GM12875 (cell line): ENCODE measurements at regions not wholly inside any gene's neighbourhood (a gene's known extent, or its start where the extent isn't known, plus 50 kb on each side); places are given as distances from the start of the nearest gene placed in this dataset.
"Not testable (repeated sequence)": the region's sequence is repeated elsewhere in the genome, so short reads cannot be mapped to it uniquely, and the experiment has no call there.

ENCODE experiments used
- H3K4me3 ChIP-seq: one replicate; pipeline ENCODE4 v1.5.1; 2011; ENCODE audit warnings: low read depth, low read length, control low read depth
- TF ChIP-seq, protein P1 (sequence below): IDR thresholded peaks from 2 replicates; pipeline ENCODE4 v1.5.1; 2011; ENCODE audit warnings: low read depth, mild to moderate bottlenecking, control low read depth, inconsistent platforms, low read length, moderate library complexity, borderline replicate concordance; ENCODE audit not compliant: insufficient read depth

DNA sequence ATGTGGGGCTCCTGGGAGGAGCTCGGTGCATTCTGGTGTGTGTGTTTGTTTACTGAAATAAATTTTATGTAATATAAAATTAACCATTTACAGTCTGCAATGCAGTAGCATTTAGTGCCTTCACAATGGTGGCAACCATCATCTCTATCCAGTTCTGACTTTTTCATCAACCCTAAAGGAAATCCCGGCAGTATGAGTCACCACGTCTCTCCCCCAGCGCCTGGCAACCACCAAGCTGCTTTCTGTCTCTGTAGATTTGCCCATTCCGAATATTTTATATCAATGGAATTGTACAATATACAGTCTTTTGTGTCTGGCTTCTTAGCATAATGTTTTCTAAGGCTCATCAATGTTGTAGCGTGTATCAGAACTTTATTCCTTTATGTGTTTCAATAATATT, 300.5 kb downstream of the MIAT start:
- TF ChIP-seq, protein P1, sequence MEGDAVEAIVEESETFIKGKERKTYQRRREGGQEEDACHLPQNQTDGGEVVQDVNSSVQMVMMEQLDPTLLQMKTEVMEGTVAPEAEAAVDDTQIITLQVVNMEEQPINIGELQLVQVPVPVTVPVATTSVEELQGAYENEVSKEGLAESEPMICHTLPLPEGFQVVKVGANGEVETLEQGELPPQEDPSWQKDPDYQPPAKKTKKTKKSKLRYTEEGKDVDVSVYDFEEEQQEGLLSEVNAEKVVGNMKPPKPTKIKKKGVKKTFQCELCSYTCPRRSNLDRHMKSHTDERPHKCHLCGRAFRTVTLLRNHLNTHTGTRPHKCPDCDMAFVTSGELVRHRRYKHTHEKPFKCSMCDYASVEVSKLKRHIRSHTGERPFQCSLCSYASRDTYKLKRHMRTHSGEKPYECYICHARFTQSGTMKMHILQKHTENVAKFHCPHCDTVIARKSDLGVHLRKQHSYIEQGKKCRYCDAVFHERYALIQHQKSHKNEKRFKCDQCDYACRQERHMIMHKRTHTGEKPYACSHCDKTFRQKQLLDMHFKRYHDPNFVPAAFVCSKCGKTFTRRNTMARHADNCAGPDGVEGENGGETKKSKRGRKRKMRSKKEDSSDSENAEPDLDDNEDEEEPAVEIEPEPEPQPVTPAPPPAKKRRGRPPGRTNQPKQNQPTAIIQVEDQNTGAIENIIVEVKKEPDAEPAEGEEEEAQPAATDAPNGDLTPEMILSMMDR: no peak
- H3K4me3 ChIP-seq: no peak overlapping the region

DNA sequence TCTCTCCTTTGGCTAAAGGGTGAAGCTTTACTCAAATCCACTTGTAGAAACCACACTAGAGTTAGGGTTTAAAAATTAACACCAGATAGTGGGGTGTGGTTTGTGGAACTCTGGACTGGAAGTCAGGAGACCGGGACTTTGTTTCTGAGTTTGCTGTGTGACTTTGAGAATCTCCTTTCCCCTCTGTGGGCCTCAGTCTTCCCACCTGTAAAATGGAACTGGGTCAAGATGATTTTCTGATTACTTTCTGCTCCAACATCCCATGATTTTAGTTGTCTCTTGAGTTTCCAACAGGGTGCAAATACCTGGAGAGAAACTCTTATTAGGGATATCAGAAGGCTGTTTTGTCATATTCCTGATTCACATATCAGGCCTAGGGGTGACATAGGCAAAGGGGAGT, 301.0 kb downstream of the MIAT start:
- TF ChIP-seq, protein P1: no peak
- H3K4me3 ChIP-seq: no peak overlapping the region

DNA sequence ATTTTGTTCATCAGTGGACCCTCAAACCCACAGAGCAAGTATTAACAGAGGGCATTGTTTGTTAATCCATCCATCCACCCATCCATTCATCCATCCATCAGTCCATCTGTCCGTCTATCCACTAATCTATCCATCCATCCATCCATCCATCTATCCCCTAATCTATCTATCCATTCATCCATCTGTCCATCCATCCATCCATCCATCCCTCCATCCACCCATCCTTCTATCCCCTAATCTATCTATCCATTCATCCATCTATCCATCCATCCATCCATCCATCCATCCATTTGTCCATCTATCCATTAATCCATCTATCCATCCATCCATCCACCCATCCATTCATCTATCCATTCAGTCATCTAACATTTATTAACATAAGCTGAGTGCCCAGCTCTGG, 307.3 kb downstream of the MIAT start:
- no peak overlapping the region for H3K4me3 ChIP-seq
- TF ChIP-seq, protein P1: no peak

DNA sequence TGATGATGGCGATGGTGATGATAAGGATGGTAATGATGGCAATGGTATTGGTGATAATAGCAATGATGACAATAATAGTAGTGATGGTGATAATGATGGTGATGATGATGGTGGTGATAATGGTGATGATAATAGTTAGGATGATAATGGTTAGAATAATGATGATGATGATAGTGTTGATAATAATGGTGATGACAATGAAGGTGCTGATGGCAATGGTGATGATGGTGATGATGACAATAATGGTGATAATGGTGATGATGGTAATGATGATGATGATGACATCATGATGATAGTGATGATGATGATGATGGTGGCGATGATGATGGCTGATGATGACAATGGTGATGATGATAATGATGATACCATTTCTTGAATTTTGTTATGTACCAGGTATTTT, 309.9 kb downstream of the MIAT start:
- TF ChIP-seq, protein P1: no peak

DNA sequence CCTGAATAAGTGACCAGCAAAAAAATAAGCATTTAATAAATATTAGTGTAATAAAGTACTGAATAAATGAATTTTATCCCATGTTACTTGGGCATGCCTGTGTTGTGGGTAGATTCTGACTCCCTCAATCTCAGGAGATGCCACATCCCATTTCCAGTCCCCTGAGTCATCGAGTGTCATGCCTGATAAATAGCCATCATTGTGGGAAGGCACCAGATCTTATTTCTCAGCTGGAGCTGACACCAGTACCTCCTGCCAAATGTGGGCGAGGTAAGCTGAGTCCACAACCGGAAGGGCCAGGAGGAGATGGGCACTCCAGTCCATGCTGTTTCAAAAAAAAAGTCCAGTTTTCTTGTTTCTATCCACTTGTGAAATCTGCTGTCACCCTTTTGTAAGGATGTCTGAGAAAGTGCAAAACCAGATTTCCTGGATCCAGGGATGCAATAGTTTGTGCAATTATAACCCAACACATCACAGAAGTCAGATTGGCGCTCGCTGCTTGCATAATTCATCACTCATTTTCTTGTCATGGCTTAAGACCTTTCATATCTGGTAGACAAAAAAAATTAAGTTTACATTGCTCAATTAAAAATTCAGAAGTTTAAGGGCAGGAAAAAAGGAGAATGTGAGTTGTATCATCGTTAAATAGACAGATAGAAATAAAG, 311.6 kb downstream of the MIAT start:
- no peak overlapping the region for H3K4me3 ChIP-seq
- TF ChIP-seq, protein P1: no peak

More for the DNA sequence above, 309.9 kb downstream of the MIAT start:
- H3K4me3 ChIP-seq: no peak overlapping the region

DNA sequence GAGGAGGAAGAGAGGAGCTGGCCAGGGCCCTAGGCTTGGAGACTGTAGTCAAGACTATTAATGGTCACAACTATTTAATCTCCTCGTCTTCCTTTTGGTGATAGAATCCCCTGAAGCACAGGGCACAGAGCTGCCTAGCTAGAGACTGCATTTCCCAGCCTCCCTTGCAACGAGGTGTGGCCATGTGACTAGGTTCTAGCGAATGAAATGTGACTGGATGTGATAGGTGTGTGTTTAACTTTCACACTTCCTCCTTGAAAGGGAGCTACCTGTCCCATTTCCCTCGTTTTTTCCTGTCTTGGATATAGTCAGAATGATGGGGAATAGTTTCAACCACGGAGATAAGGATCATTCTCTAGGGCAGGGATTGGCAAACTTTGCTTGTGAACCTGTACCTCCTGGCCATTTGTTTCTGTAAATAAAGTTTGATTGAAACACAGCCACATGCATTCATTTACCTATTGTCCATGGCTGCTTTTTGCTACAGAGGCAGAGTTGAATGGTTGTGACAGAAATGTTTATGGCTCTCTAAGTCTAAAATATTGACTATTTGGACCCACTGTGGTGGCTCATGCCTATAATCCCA, 313.5 kb downstream of the MIAT start:
- H3K4me3 ChIP-seq: no peak overlapping the region
- TF ChIP-seq, protein P1: no peak

DNA sequence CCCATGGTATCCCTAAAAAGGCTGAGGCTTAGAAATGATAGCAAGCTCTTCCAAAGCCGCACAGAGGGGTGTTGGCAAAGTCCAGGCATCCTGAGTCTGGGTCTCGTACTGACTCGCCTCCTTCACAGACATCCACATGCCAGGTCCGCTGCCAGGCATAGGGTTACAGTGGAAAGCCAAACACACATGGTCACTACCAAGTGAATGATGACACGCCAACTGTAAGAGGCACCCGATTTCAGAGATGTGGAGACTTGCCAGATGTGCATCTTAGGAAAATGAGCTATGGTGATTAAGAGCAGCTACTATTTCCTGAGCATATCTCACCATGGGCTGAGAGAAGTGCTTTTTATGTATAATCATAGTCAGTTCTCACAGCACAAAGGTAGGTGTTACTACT, 314.9 kb downstream of the MIAT start:
- no peak overlapping the region for H3K4me3 ChIP-seq
- TF ChIP-seq, protein P1: no peak

DNA sequence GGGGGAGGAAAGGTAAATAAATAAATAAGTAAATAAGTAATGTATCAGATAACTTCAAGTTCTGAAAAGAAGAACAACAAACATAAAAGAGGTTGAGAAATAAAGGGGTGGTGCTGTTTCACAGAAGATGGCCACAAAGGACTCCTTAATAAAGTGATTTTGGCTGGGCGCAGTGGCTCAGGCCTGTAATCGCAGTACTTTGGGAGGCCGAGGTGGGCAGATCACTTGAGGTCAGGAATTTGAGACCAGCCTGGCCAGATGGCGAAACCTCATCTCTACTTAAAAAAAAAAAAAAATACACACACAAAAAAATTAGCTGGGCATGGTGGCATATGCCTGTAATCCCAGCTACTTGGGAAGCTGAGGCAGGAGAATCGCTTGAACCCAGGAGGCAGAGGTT, 315.5 kb downstream of the MIAT start:
- H3K4me3 ChIP-seq: not testable (repeated sequence)
